OCI-LY3 (cell line): ENCODE measurements at regions not wholly inside any gene's neighbourhood (a gene's known extent, or its start where the extent isn't known, plus 50 kb on each side); places are given as distances from the start of the nearest gene placed in this dataset.

Experiments
- CTCF ChIP-seq: fragments of 200-600, 300-600 bp; sonication (generic); IDR thresholded peaks from 2 replicates; pipeline ENCODE4 v1.5.1; 2014; ENCODE audit warnings: antibody characterized with exemption, low read length, low read depth
- EZH2phosphoT487 ChIP-seq: fragments of 200-600 bp; shearing (Covaris generic); IDR thresholded peaks from 2 replicates; pipeline ENCODE4 v1.6.1; 2018; ENCODE audit warnings: antibody characterized with exemption, mixed run types, low read depth

GRCh38 chr13:44267203-44267602, 106.4 kb upstream of the SERP2 start:
- no peak for TF ChIP-seq CTCF
- TF ChIP-seq EZH2phosphoT487, result no peak
